GM19328 (cell line): ENCODE measurements at regions not wholly inside any gene's neighbourhood (a gene's known extent, or its start where the extent isn't known, plus 50 kb on each side); places are given as distances from the start of the nearest gene placed in this dataset.

Experiments
- ATAC-seq: cut with Tn5 transposase; IDR thresholded peaks from one replicate; pipeline ENCODE4 v1.9.1; 2021; ENCODE audit warnings: mild to moderate bottlenecking, moderate library complexity; ENCODE audit not compliant: unreplicated experiment

DNA sequence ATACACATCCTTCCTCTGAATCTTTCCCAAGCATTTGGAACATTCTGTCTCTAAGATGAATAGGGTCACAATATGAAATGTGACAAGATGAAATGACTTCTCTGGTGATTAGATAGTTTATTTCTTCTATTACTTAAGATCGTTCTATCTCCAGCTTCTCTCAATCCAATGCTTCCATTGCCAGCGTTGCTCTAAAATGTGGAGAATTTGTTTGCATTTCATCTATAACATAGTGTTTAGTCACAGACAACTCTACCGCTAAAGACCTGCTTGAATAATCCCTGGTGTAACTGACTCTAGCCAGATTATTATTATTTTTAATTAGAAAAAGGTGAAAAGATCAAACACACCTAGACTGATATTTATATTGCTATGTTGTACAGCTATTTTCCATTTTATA lies 184.7 kb upstream of the PRICKLE1 start:
- ATAC-seq, result no peak

DNA sequence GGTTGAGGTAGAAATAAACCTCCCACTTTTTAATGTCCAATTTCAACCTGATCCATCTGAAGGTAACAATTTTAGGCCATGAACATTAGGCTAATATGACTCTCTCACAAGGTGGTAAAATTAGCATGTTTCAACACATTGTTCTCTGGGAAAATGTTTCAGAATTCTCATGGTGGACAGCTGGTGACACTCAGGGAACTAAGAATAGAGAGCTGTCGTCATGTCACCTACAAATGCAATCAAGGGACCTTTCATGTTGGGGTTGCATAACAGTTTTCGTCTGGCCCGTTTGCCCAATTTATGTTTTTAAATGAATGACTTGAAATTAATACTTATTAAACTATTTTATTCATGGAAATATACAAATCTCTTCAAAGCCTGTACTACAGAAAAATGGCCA lies 180.7 kb upstream of the PRICKLE1 start:
- no peak for ATAC-seq

DNA sequence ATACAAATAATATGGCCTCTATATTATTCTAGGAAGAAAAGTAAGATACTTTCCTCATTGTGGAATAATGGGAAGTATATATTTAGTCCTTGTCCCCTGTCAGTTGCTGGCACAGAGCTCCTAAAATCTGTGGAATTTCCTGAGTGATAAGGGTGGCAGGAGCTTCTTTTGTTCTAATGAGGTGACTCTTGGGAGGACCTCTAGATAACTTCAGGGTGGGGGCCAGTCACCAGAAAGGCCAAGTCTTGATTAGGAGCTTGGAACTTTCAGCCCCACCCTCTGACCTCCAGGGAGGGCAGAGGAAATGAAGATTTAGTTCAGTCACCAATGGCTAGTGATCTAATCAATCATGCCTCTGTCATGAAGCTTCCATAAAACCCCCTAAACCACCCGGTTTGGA lies 179.9 kb upstream of the PRICKLE1 start:
- no peak for ATAC-seq

DNA sequence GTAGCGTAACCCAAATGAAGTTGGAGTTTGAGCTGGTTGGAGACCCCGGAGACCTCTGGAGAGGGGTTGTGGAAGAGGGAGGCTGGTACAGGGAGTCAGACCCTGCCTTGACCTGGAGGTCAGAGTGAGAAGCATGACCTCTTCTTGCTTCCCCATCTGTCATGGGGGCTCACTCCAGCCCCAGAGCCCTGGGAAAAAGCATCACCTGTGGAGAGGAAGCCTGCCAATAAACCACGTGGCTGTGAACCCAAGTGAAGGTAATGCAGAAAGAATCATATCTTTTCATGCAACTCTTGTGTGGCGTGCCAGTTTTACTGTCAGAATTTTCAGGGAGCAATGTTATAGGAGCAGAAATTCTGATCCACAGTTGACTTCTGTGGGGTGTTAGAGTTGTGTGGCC lies 178.5 kb upstream of the PRICKLE1 start:
- ATAC-seq, result no peak

DNA sequence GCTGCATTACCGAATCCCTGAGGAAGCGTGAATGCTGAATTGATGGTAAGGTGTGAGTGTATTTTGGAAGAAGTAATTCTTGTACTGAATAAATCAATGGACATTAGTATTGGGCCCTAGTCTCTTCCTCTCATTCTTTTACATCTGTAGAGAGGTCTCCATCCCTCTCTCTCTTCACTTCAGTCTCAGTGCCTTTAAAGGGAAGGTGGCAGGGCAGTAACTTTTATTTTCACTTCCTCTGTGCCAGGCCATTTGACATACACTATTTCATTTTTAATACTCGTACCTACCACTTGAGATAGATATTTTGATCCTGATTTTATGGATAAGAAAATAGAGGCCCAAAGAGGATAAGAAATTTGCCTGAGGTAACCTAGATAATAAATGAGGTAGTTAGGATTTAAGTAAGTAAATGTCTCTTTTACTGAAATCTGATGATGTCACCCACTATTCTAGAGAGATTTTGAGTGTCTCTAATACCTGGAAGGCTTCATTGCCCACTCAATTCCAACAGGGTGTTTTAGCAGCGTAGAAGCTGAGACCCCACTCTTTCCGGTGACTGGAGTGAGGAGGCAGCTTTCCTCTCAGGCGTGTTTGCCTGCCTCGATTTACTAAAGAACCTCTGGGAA lies 177.9 kb upstream of the PRICKLE1 start:
- ATAC-seq, result no peak

DNA sequence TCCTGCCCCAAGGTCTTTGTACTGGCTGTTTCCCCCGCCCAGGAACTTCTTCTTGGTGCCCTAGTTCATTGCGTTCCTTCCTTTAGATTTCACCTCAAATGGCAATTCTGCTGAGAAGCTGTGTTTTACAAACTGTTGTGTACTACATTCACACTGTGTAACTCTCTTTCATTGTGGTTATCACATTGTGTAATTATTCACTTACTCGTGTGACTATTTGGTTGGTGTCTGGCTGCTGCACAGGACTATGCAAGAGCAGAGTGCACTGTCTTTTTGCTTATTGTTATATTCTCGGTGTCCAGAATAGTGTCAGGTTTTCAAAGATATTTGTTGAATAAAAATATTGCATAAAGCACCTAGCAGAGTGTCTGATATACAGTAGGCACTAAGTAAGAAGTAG lies 177.2 kb upstream of the PRICKLE1 start:
- ATAC-seq, result no peak

DNA sequence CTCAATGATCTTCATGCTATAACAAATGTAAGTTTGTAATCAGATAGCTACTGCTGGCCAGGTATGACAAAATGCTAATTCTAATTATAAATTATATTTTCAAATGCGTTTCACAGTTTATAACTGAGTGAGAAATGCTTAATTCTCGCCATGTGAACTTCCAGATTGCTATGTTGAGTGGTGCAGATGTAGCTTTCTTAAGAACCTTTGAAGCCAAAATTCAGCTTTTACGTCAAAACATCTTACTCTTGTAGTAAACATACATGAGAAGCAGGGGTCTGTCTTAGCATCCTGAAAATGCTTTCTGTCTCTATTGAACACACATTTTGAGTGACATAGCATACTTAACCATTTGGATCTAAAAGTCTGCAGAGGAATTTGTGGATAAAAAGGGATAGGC lies 176.5 kb upstream of the PRICKLE1 start:
- ATAC-seq, result no peak

DNA sequence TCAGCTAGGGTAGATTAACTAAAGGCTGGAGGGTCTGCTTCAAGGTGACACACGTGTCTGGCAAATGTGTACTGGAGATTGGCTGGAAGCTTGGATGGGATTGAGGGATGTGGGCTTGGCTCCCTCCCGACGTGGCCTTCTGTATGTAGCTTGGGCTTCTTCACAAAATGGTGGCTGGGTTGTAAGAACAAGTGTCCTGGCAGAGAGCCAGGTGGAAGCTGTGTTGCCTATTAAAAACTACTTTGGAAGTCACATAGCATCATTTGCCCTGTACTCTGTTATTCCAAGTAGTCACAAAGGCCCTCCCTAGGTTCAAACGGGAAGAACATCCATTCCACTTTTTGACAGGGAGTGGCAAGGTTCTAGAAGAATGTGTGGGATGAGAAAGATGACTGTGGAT lies 174.1 kb upstream of the PRICKLE1 start:
- ATAC-seq, result no peak

DNA sequence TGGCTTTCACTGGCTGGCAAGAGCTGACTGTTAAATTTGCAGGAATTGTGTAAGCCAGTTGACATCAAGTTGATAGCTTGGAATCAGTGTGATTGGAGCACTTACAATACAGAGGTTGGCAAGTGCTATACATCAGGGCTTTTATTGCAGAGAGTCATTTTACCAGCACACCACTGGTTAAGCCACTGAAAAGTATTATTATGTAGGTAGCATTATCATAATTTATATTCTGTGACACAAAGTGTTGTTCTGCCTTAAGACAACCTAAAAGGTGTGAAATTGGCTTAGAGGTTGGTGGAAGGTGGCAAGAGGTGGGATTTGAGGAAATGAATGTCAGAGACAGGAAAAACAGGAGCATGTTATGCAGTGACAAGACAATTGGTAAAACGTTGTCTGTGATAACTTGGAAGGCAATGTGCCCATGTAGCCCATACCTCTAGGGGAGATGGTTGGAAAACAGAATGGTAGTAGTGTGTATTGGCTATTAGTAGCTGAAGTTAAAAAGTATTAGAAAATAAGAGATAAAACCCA lies 172.9 kb upstream of the PRICKLE1 start:
- no peak for ATAC-seq

DNA sequence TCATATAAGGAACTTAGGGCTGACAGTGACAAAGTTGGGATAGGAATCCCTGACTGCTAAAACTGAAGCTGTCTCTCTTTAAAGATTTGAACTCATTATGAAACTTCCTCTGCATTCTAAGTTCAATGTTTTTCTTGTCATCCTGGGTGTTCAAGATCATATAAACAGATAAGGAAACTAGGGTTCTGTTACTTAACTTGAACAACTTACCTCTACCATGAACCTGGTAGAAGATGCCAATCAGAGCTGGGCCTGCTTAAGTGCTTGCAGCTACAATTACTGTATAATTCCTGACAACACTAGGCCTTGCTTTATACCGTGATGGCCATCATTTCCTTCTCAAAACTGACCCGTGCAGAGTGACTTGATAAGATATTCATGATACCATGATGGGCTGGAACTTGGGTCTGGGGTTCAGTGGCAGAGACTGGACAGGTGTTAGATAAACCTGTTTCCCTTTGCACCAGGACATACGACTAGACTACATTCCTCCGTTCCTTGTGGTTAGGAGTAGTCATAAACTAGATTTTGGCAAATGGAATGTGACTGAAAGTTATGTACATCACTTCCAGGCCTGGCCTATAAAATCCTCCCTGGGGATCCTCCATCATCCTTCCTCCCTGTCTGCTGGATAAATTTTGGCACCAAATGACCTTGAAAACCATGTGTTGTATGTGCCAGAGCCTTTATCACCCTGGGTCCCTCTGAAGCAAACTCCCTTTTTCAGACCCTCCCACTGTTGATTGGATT lies 172.2 kb upstream of the PRICKLE1 start:
- ATAC-seq, result no peak

DNA sequence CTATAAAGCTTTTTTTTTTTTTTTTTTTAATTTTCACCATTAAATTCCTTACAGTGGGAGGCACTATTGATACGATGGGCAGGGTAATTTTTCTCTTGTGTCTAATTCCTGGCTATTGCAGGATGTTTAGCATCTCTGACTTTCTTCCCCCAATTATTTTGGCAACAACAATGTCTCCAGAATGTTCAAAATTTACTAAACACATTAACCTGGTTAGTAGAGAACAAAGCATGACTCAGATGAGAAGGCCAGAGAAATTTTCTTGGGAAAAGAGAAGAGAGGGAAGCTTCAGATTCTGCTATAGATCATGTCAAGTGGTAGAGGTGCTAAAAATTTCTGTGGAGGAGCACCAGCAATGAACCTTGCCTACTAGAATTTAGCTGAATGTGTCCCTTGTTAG lies 171.5 kb upstream of the PRICKLE1 start:
- no peak for ATAC-seq

DNA sequence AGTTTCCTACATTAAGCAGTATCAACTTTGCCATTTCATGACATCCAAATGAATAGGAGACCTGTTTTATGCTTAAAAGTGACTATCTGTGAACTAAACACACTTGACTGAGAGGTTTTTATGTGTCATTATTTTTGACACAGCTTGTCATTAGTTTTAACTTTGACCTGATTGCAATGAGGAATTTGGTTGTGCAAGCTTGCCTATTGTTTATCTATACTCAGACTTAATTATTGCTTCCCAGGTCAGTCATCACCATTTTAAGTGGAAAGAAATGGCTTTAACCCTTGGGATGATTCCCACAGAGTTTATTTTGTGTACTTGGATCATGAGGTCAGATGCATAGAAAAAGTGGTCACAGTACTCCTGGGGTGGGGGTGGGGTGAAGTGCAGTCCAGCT lies 171.0 kb upstream of the PRICKLE1 start:
- ATAC-seq, result no peak

DNA sequence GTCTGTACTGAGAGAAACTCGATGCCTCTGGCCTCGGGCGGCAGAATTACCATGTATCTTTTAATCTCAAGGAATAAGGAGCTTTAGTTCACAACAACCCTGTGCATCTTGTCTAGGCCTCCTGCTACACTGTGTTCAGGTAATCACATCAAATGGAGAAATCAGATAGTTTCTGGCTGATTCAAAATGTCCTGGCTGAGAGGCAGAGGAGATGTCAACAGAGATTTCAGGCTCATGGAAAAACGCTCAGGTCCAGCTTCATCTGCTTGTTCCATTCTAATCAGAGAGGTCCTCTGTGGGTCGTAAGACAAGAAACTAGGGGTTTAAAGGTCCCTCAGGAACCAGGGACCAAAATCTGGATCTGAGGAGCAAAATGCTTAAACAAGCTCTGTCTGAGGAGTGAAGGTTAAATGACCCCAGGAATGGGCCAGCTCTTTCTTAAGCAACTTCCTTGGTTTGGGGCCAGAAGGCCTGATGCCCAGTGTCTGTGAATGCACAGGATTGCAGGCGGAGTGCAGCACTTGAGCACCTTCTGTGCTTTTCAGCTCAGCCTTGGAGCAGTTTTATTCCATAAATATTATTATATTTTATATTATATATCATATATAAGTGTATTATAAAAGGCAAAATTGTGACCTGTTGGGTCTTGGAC lies 170.2 kb upstream of the PRICKLE1 start:
- ATAC-seq, result no peak

DNA sequence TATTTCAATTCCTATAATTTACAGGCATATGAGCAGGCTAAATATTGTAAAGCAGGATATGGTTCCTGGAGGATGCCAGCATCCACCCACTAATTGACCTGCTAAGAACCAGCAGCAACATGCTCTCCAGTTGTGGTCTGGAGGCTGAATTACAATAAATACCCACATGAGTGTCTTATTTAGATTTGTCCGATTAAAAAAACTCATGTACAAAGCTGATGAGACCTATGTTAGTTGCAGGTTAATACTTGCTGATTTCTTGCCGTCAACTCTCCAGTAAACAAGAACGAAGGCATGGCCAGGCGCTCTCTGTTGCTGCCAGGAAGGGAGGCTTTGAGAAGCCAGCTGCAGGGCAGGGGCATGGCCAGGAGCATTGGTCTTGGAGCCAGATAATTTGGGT lies 169.3 kb upstream of the PRICKLE1 start:
- no peak for ATAC-seq

DNA sequence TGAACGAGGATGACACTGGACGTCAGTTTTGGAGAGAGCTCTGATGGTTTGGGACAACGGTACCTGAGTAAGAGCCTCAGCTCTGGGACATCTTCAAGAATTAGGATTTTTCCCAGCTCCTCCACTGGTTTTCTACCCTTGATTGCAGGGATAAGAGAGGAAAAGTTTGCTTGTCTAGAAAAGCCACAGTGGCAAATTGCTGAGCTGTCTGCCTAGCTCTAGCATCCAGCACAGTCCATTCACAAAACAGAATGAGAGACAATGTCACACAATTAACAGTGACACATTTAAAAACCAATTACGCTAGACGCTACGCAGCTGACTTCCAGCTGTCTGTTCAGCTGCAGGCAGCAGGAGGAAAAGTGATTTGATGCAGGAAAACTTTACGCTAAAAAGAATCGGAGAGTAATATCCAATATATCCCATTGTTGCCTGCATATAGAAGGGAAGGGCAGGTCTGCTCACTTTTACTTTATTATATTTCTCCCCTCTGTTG lies 168.1 kb upstream of the PRICKLE1 start:
- no peak for ATAC-seq

DNA sequence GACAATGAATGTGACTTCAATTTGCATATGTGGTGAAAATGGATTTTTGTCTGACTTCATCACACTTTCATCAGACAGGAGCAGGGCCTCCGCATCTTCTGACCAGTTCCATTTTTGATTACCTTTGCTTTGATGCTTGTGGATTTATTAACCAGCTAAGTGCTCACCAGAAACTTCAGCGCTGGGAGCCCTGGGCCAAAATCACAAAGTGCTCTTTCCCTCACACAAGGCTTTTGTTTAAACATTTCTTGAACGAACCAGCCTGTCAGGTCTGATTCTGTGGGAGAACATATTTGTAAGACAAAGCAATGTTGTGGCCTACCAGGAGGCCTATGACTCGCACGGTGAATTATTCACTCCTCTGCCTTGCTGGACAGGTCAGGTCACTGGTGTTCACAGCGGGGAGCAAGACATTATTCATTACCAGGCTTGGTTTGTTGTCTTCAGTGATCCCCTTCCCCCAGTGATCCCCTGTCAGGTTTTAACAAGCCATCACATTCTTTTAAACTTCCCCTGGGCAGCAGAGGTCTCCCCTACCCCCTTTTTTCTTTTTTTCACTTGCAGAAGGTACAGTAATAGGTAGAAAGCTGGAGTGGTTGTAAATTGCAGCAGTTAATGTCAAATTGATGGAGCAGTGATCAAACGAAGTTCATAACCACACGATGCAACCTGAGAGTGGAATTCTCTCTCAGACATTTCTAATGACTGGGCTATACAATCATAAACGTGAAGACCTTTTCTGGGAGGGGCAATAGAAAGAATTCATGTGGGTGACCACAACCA lies 167.5 kb upstream of the PRICKLE1 start:
- no peak for ATAC-seq

DNA sequence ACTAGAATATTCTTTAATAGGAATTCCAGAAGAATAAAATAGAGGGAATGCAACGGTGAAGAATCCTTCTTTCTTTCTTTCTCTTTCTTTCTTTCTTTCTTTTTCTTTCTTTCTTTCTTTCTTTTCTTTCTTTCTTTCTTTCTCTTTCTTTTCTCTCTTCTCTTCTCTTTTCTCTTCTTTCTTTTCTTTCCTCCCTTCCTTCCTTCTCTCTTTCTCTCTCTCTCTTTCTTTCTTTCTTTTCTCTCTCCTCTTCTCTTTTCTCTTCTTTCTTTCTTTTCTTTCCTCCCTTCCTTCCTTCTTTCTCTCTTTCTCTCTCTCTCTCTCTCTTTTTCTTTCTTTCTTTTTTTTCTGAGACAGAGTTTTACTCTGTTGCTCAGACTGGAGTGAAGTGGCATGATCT lies 160.8 kb upstream of the PRICKLE1 start:
- no peak for ATAC-seq

DNA sequence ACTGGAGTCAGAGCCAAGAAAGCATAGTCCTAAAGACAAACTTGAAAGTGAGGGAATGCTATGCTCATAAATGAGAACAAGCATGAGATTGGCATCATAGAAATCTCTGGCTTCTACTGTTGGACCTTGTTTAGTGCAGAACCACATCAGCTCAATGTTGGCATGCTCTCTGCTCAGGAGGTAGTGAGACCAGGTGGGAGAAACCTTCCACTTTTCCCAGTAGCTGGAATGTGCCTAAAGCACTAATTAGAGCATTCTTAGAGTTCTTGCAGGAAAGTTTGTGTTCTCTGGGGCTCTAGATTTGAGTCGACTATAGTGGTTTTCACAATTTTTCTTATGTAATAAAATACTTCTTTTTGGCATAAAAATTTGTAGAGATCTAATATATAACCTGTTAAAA lies 159.7 kb upstream of the PRICKLE1 start:
- ATAC-seq, result no peak

DNA sequence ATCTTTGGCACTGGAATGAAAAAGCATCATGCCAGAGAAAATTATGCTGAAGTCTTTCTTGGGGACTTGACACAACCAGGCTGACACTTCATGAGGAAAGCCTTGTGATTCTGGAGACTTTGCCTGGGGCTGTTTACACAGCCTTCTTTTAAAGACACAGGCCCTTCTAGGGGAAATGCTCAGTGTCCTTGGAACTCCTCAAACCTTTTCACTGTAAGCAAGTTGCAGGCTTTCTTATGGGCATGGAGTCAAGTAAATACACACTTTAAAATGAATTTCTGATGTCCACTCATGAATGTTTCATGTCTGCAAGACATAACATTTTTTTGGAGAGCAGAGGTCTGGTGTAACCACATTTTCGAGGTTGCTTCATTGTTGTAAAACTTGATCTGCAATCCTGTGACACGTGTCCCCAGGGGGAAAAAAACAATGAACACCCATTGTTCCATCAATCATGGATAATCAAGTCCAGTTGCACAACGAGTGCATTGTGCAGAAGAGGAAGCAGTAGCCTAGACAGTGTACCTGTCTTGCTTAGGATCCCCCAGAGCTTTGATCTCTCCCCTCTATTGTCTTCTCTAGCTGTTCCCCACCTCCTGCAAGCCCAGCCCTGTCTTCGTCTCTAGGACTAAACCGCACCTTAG lies 155.1 kb upstream of the PRICKLE1 start:
- no peak for ATAC-seq

DNA sequence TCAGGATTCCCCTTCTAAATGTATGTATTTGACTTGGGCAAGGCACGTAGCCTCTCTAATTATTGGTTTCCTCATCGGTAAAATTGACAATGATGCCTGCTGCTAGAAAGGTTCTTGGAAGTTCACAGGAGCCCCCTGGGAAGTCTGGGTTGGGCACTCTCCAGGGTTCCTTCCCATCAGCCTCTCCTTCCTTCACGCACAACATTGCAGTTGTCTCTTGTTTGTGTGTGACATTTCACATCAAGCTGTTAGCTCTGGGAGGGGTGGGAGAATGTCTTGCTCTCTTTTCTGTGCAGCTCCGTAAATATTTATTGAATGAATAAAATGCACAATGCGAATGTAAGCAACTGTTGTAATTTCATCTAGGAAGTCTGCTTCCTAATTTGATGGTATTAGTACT lies 153.2 kb upstream of the PRICKLE1 start:
- ATAC-seq, result no peak
